ENCODE measurements at regions not wholly inside any gene's neighbourhood (a gene's known extent, or its start where the extent isn't known, plus 50 kb on each side); places are given as distances from the start of the nearest gene placed in this dataset.

DNA sequence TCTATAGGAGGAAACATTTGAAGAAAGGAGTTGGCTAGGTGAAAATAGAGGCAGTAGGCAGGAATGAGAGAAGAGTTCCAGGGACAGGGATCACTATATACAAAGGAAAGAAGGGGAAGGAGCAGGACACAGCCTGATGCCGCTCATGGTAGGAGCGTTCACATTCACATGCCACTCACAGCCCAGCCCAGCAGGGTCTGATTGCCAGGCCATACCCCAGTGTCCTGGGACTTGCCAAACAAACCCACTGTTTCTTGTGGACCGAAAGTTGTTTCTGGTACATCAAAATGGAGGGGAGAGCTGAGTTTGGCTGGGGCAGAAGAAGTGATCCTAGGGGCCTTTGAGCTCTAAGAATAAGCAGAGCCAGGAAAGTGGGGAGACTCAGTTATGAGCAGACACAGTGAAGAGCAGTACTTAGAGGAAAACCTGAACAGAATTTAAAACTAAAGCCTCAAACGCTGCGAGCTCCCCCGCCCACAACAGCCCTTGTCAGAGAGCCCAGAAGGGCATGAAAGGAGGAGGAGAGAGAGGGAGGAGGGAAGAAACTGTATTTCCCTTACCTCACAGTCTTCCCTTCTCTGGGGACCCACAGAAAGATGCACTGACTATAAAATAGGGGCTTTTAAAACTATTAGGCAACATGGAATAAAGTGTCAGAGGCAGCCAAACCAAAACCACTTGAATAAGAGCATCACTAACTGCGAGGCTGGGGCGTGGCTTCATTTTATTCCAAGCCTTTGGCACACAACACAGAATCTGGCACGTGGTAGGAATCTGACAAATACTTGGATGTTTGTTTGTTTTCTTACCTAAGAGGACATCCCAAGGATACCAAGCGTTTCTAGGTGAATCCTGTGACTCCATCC is 129.0 kb downstream of the RPL22L1 start:
- TF ChIP-seq, protein P1, sequence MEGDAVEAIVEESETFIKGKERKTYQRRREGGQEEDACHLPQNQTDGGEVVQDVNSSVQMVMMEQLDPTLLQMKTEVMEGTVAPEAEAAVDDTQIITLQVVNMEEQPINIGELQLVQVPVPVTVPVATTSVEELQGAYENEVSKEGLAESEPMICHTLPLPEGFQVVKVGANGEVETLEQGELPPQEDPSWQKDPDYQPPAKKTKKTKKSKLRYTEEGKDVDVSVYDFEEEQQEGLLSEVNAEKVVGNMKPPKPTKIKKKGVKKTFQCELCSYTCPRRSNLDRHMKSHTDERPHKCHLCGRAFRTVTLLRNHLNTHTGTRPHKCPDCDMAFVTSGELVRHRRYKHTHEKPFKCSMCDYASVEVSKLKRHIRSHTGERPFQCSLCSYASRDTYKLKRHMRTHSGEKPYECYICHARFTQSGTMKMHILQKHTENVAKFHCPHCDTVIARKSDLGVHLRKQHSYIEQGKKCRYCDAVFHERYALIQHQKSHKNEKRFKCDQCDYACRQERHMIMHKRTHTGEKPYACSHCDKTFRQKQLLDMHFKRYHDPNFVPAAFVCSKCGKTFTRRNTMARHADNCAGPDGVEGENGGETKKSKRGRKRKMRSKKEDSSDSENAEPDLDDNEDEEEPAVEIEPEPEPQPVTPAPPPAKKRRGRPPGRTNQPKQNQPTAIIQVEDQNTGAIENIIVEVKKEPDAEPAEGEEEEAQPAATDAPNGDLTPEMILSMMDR (IDR thresholded peaks at IDR 0.05): no peak
- no peak for TF ChIP-seq POLR2A (IDR thresholded peaks at IDR 0.05)

All from upper lobe of left lung (tissue), 4 donors.